ENCODE measurements at regions not wholly inside any gene's neighbourhood (a gene's known extent, or its start where the extent isn't known, plus 50 kb on each side); places are given as distances from the start of the nearest gene placed in this dataset.

DNA sequence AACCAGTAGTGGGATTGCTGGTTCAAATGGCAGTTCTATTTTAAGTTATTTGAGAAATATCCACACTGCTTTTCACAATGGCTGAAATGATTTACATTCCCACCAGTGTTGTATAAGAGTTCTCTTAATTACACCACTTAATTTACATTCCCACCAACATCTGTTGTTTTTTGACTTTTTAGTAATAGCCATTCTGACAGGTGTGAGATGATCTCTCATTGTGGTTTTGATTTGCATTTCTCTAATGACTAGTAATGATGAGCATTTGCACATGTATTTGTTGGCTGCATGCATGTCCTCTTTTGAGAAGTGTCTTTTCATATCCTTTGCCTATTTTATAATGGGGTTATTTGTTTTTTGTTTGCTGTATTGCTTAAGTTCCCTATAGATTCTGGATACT lies 688.3 kb downstream of the PRR16 start:
- TF ChIP-seq, protein P1, sequence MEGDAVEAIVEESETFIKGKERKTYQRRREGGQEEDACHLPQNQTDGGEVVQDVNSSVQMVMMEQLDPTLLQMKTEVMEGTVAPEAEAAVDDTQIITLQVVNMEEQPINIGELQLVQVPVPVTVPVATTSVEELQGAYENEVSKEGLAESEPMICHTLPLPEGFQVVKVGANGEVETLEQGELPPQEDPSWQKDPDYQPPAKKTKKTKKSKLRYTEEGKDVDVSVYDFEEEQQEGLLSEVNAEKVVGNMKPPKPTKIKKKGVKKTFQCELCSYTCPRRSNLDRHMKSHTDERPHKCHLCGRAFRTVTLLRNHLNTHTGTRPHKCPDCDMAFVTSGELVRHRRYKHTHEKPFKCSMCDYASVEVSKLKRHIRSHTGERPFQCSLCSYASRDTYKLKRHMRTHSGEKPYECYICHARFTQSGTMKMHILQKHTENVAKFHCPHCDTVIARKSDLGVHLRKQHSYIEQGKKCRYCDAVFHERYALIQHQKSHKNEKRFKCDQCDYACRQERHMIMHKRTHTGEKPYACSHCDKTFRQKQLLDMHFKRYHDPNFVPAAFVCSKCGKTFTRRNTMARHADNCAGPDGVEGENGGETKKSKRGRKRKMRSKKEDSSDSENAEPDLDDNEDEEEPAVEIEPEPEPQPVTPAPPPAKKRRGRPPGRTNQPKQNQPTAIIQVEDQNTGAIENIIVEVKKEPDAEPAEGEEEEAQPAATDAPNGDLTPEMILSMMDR (IDR thresholded peaks at IDR 0.05; ENCODE audit: extremely low read depth, missing control alignments): no peak
- no peak for DNase-seq (ENCODE audit: low spot score)

DNA sequence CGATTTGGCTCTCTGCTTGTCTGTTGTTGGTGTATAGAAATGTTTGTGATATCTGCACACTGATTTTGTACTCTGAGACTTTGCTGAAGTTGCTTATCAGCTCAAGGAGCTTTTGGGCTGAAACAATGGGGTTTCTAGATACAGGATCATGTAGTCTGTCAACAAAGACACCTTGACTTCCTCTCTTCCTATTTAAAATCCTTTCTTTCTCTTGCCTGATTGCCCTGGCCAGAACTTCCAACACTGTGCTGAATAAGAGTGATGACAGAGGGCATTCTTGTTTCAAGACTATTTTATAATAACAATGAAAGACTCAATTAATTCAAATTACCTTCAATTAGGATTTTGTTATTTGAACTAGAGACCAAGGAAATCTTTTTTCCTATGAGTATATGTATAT lies 692.5 kb downstream of the PRR16 start:
- DNase-seq (ENCODE audit: low spot score): no peak
- TF ChIP-seq, protein P1 (IDR thresholded peaks at IDR 0.05; ENCODE audit: extremely low read depth, missing control alignments): no peak

DNA sequence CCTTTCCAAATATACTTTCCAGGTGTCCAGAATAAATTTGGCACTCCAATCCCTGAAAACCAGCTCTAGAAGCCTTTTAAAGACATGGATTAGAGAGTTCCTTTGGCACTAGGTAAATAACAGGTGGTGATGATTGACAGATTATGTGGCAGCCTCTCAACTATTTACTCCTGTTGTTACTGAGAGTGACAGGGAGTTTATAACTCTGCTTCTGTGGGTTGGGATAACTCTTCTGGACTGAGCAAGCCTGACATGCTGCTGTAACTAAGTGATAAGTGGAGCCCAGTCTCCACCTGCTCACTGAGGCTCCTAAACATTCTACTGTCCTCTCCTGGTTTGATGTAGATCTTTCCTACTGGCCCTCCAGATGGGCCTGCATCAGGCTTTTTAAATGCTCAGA lies 693.2 kb upstream of the FTMT start:
- TF ChIP-seq, protein P1 (IDR thresholded peaks at IDR 0.05; ENCODE audit: extremely low read depth, missing control alignments): no peak
- DNase-seq (ENCODE audit: low spot score): no peak

DNA sequence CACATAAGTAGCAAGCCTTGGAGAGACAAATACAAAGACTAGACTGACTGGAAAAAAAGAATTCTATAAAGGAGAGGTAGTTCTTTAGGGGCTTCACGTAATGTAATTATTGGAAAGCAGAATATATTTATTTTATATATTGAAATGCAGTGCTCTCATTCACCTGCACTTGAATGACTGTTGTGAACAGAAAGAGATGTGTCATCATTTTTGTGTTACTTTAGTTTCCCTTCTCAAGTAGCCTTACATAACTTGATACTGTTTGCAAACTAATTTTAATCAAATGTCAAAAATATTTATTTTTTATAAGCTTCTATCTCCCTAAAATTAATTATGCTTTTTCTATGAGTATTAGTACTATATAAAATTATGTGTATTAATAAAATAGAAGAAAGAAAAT lies 691.1 kb upstream of the FTMT start:
- TF ChIP-seq, protein P1 (IDR thresholded peaks at IDR 0.05; ENCODE audit: extremely low read depth, missing control alignments): no peak

DNA sequence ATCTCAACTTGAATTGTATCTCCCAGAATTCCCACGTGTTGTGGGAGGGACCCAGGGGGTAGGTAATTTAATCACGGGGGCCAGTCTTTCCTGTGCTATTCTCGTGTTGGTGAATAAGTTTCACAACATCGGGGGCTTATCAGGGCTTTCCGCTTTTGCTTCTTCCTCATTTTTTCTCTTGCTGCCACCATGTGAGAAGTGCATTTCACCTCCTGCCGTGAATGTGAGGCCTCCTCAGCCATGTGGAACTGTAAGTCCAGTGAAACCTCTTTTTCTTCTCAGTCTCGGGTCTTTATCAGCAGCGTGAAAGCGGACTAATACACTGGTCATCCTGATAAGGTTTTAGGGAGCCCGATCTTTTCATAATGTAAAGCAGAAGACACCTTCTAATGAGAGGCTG lies 687.0 kb upstream of the FTMT start:
- no peak for DNase-seq (ENCODE audit: low spot score)
- TF ChIP-seq, protein P1 (IDR thresholded peaks at IDR 0.05; ENCODE audit: extremely low read depth, missing control alignments): no peak

More for the DNA sequence above, 691.1 kb upstream of the FTMT start:
- no peak for DNase-seq (ENCODE audit: low spot score)

DNA sequence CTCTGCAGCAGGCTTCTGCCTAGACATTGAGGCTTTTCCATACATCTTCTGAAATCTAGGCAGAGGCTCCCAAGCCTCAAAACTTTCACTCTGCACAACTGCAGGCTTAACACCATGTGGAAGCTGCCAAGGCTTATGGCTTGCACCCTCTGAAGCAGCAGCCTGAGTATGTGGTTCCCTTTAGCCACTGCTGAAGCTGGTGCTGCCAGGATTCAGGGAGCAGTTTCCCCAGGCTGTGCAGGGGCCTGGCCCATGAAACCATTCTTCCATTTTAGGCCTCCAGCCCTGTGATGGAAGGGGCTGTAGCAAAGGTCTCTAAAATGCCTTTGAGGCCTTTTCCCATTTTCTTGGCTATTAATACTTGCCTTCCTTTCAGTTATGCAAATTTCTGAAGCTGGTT lies 680.3 kb upstream of the FTMT start:
- DNase-seq (ENCODE audit: low spot score): no peak

DNA sequence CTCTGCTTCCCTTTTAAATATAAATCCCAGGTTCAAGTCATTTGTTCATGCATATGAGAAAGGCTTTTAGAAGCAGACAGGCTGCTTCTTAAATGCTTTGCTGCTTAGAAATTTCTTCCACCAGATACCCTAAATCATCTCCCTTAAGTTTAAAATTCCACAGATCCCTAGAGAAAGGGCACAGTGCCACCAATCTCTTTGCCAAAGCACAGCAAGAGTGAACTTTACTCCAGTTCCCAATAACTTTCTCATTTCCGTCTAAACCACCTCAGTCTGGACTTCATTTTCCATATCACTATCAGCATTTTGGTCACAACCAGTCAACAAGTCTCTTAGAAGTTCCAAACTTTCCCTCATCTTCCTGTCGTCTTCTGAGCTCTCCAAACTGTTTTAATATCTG lies 679.8 kb upstream of the FTMT start:
- TF ChIP-seq, protein P1 (IDR thresholded peaks at IDR 0.05; ENCODE audit: extremely low read depth, missing control alignments): no peak
- no peak for DNase-seq (ENCODE audit: low spot score)

More for the DNA sequence above, 680.3 kb upstream of the FTMT start:
- TF ChIP-seq, protein P1 (IDR thresholded peaks at IDR 0.05; ENCODE audit: extremely low read depth, missing control alignments): no peak

Data from GM20000 (cell line).